ENCODE measurements at regions not wholly inside any gene's neighbourhood (a gene's known extent, or its start where the extent isn't known, plus 50 kb on each side); places are given as distances from the start of the nearest gene placed in this dataset.
A peak's percentile ranks its signal among the peaks of the same experiment; 100 is the strongest.

- ATAC-seq (ENCODE audit: insufficient read depth, low FRiP score) = no peak
- no peak overlapping the region for H3K27ac ChIP-seq (ENCODE audit: low read depth in 1 of 2, low read length in 1 of 2)
- H3K27me3 ChIP-seq (ENCODE audit: control insufficient read depth in 3 of 3, insufficient read depth in 3 of 3, low read length in 2 of 3) = no peaks in the 10 kb centered on the region
- H3K9me3 ChIP-seq (ENCODE audit: control insufficient read depth in 4 of 4, insufficient read depth in 3 of 4, low read length in 3 of 4) = peaks cover 0 to 3% (median 0%) of the 10 kb centered on the region in 4 donors
- TF ChIP-seq, protein P1, sequence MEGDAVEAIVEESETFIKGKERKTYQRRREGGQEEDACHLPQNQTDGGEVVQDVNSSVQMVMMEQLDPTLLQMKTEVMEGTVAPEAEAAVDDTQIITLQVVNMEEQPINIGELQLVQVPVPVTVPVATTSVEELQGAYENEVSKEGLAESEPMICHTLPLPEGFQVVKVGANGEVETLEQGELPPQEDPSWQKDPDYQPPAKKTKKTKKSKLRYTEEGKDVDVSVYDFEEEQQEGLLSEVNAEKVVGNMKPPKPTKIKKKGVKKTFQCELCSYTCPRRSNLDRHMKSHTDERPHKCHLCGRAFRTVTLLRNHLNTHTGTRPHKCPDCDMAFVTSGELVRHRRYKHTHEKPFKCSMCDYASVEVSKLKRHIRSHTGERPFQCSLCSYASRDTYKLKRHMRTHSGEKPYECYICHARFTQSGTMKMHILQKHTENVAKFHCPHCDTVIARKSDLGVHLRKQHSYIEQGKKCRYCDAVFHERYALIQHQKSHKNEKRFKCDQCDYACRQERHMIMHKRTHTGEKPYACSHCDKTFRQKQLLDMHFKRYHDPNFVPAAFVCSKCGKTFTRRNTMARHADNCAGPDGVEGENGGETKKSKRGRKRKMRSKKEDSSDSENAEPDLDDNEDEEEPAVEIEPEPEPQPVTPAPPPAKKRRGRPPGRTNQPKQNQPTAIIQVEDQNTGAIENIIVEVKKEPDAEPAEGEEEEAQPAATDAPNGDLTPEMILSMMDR (IDR thresholded peaks at IDR 0.05; ENCODE audit: control extremely low read depth, extremely low read depth) = no peak
- H3K9ac ChIP-seq (ENCODE audit: insufficient read depth in 1 of 2, low read length in 2 of 2) = no peak overlapping the region
- H3K4me3 ChIP-seq = no peak overlapping the region
- no peaks in the 10 kb centered on the region for H3K36me3 ChIP-seq (ENCODE audit: control insufficient read depth in 4 of 4, insufficient read depth in 4 of 4, low read length in 4 of 4)
- WGBS, 2 donors = 64 to 84% methylated on average over 3 of the region's 3 CpGs
- H3K4me1 ChIP-seq (ENCODE audit: control insufficient read depth in 5 of 5, insufficient read depth in 5 of 5, low read length in 5 of 5) = peaks cover 0 to 4% (median 0%) of the 10 kb centered on the region in 5 donors
- DNase-seq = no peak
Measured at GRCh38 chr5:97449172-97449571, 266.1 kb upstream of the RIOK2 start.

DNA sequence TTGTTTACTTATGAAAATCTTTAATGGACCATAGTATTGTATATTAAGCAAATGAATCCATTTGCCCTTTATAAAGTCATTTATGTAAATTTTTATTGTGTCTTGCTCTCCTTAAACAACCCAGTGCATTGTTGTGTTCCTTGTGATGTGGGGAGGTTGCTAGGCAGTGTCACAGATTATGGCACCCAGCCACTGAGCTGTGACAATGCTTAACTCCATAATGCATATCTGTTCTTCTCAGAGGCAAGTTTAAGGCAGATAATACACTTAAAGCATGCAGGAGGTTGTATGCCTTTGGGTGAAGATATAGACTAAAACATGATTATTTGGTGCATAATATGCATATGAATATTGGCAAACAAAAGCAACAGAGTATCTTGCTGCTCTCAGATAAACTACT lies 269.6 kb upstream of the RIOK2 start:
- TF ChIP-seq, protein P1 (IDR thresholded peaks at IDR 0.05; ENCODE audit: control extremely low read depth, extremely low read depth) = no peak
- ATAC-seq (ENCODE audit: insufficient read depth, low FRiP score) (no peak), DNase-seq (peak; percentile 16 to 44 (median 22))
- Histone ChIP-seq H3K9ac (ENCODE audit: insufficient read depth in 1 of 2, low read length in 2 of 2) (no peak overlapping the region), H3K4me3 (no peak overlapping the region), H3K9me3 (ENCODE audit: control insufficient read depth in 4 of 4, insufficient read depth in 3 of 4, low read length in 3 of 4) (no peaks in the 10 kb centered on the region), H3K27me3 (ENCODE audit: control insufficient read depth in 3 of 3, insufficient read depth in 3 of 3, low read length in 2 of 3) (no peaks in the 10 kb centered on the region), H3K4me1 (ENCODE audit: control insufficient read depth in 5 of 5, insufficient read depth in 5 of 5, low read length in 5 of 5) (peaks cover 0 to 4% (median 0%) of the 10 kb centered on the region in 5 donors), H3K36me3 (ENCODE audit: control insufficient read depth in 4 of 4, insufficient read depth in 4 of 4, low read length in 4 of 4) (no peaks in the 10 kb centered on the region), H3K27ac (ENCODE audit: low read depth in 1 of 2, low read length in 1 of 2) (no peak overlapping the region)

DNA sequence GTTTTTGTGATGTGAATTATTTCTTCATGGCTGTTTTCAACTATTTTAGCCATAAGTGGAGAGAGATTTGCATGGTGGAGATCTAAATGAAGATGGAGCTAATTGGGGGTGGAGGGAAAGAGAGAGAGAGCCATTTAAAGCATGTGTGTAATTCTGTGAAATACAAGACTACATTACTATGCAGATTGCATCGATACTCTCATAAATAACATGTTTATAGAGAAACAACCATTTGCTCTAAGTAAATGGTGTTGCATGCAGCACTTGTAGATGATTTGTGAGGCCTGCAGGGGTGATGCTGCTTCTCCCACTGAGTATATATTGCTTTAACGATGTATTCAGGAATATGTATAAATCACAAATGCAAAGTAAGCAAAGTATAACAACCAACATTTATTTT lies 270.2 kb upstream of the RIOK2 start:
- ATAC-seq (ENCODE audit: insufficient read depth, low FRiP score) = no peak
- Histone ChIP-seq H3K36me3 (ENCODE audit: control insufficient read depth in 4 of 4, insufficient read depth in 4 of 4, low read length in 4 of 4) (no peaks in the 10 kb centered on the region), H3K27ac (ENCODE audit: low read depth in 1 of 2, low read length in 1 of 2) (no peak overlapping the region), H3K9ac (ENCODE audit: insufficient read depth in 1 of 2, low read length in 2 of 2) (no peak overlapping the region), H3K27me3 (ENCODE audit: control insufficient read depth in 3 of 3, insufficient read depth in 3 of 3, low read length in 2 of 3) (no peaks in the 10 kb centered on the region), H3K9me3 (ENCODE audit: control insufficient read depth in 4 of 4, insufficient read depth in 3 of 4, low read length in 3 of 4) (no peaks in the 10 kb centered on the region), H3K4me3 (no peak overlapping the region), H3K4me1 (ENCODE audit: control insufficient read depth in 5 of 5, insufficient read depth in 5 of 5, low read length in 5 of 5) (peaks cover 0 to 4% (median 0%) of the 10 kb centered on the region in 5 donors)
- no peak for DNase-seq
- WGBS, 2 donors = 81 to 90% methylated on average over 2 of the region's 2 CpGs
- TF ChIP-seq, protein P1 (IDR thresholded peaks at IDR 0.05; ENCODE audit: control extremely low read depth, extremely low read depth) = no peak

- no peak overlapping the region for H3K9ac ChIP-seq (ENCODE audit: insufficient read depth in 1 of 2, low read length in 2 of 2)
- H3K4me3 ChIP-seq = no peak overlapping the region
- H3K4me1 ChIP-seq (ENCODE audit: control insufficient read depth in 5 of 5, insufficient read depth in 5 of 5, low read length in 5 of 5) = peaks cover 0 to 4% (median 0%) of the 10 kb centered on the region in 5 donors
- peak in 1 of 3 donors; percentile 3 for DNase-seq
- H3K27me3 ChIP-seq (ENCODE audit: control insufficient read depth in 3 of 3, insufficient read depth in 3 of 3, low read length in 2 of 3) = no peaks in the 10 kb centered on the region
- TF ChIP-seq, protein P1 (IDR thresholded peaks at IDR 0.05; ENCODE audit: control extremely low read depth, extremely low read depth) = no peak
- H3K9me3 ChIP-seq (ENCODE audit: control insufficient read depth in 4 of 4, insufficient read depth in 3 of 4, low read length in 3 of 4) = no peaks in the 10 kb centered on the region
- ATAC-seq (ENCODE audit: insufficient read depth, low FRiP score) = no peak
- no peaks in the 10 kb centered on the region for H3K36me3 ChIP-seq (ENCODE audit: control insufficient read depth in 4 of 4, insufficient read depth in 4 of 4, low read length in 4 of 4)
- H3K27ac ChIP-seq (ENCODE audit: low read depth in 1 of 2, low read length in 1 of 2) = no peak overlapping the region
Measured at GRCh38 chr5:97454015-97454414, 271.0 kb upstream of the RIOK2 start.

All from lung (tissue), 11 donors.